ENCODE measurements at regions not wholly inside any gene's neighbourhood (a gene's known extent, or its start where the extent isn't known, plus 50 kb on each side); places are given as distances from the start of the nearest gene placed in this dataset.

- Histone ChIP-seq H3K27me3 (replicated peaks; ENCODE audit: insufficient read depth, low read length) (no peaks in the 10 kb centered on the region), H3K9me2 (replicated peaks; ENCODE audit: insufficient read depth, low read length) (no peaks in the 10 kb centered on the region), H3K9ac (ENCODE audit: low read length) (no peak overlapping the region), H3K4me1 (ENCODE audit: low read length) (no peaks in the 10 kb centered on the region), H4K20me1 (ENCODE audit: insufficient read depth, low read length) (no peaks in the 10 kb centered on the region), H3K4me3 (ENCODE audit: low read length) (no peak overlapping the region), H3K79me2 (ENCODE audit: low read length) (no peaks in the 10 kb centered on the region), H3F3A (ENCODE audit: insufficient read depth, low read length) (no peaks in the 10 kb centered on the region), H2AFZ (ENCODE audit: low read length) (no peak overlapping the region), H3K36me3 (replicated peaks; ENCODE audit: insufficient read depth, low read length) (no peaks in the 10 kb centered on the region), H3K27ac (ENCODE audit: low read length) (no peak overlapping the region), H3K9me3 (replicated peaks; ENCODE audit: insufficient read depth, low read length) (no peaks in the 10 kb centered on the region), H3K4me2 (ENCODE audit: low read depth, low read length) (no peak overlapping the region)
- TF ChIP-seq CTCF (IDR thresholded peaks at IDR 0.05; ENCODE audit: low read length) (no peak), EZH2phosphoT487 (IDR thresholded peaks at IDR 0.05; ENCODE audit: low read length) (no peak), EZH2 (optimal IDR thresholded peaks at IDR 0.05; ENCODE audit: low read depth, low read length) (no peak)
- no peak for DNase-seq
Measured at GRCh38 chr15:47541562-47541961, 175.7 kb upstream of the SEMA6D start.

- H2AFZ ChIP-seq (ENCODE audit: low read length): no peak overlapping the region
- no peaks in the 10 kb centered on the region for H4K20me1 ChIP-seq (ENCODE audit: insufficient read depth, low read length)
- H3K4me1 ChIP-seq (ENCODE audit: low read length): no peaks in the 10 kb centered on the region
- H3K9me3 ChIP-seq (replicated peaks; ENCODE audit: insufficient read depth, low read length): no peaks in the 10 kb centered on the region
- no peak for TF ChIP-seq EZH2phosphoT487 (IDR thresholded peaks at IDR 0.05; ENCODE audit: low read length)
- no peak for TF ChIP-seq EZH2 (optimal IDR thresholded peaks at IDR 0.05; ENCODE audit: low read depth, low read length)
- TF ChIP-seq CTCF (IDR thresholded peaks at IDR 0.05; ENCODE audit: low read length): no peak
- H3K36me3 ChIP-seq (replicated peaks; ENCODE audit: insufficient read depth, low read length): no peaks in the 10 kb centered on the region
- H3K79me2 ChIP-seq (ENCODE audit: low read length): no peaks in the 10 kb centered on the region
- no peaks in the 10 kb centered on the region for H3F3A ChIP-seq (ENCODE audit: insufficient read depth, low read length)
- no peaks in the 10 kb centered on the region for H3K9me2 ChIP-seq (replicated peaks; ENCODE audit: insufficient read depth, low read length)
- H3K27ac ChIP-seq (ENCODE audit: low read length): no peak overlapping the region
- DNase-seq: no peak
- H3K9ac ChIP-seq (ENCODE audit: low read length): no peak overlapping the region
- H3K4me2 ChIP-seq (ENCODE audit: low read depth, low read length): no peak overlapping the region
- H3K27me3 ChIP-seq (replicated peaks; ENCODE audit: insufficient read depth, low read length): no peaks in the 10 kb centered on the region
- H3K4me3 ChIP-seq (ENCODE audit: low read length): no peak overlapping the region
Measured at GRCh38 chr15:47542312-47542989, 174.9 kb upstream of the SEMA6D start.

GRCh38 chr15:47548231-47548630 is 169.1 kb upstream of the SEMA6D start:
- Histone ChIP-seq H4K20me1 (ENCODE audit: insufficient read depth, low read length) (no peaks in the 10 kb centered on the region), H3K4me1 (ENCODE audit: low read length) (no peaks in the 10 kb centered on the region), H3K36me3 (replicated peaks; ENCODE audit: insufficient read depth, low read length) (no peaks in the 10 kb centered on the region), H3K4me3 (ENCODE audit: low read length) (no peak overlapping the region), H3K9me3 (replicated peaks; ENCODE audit: insufficient read depth, low read length) (no peaks in the 10 kb centered on the region), H3K4me2 (ENCODE audit: low read depth, low read length) (no peak overlapping the region), H3K27ac (ENCODE audit: low read length) (no peak overlapping the region), H3K27me3 (replicated peaks; ENCODE audit: insufficient read depth, low read length) (no peaks in the 10 kb centered on the region), H3K9ac (ENCODE audit: low read length) (no peak overlapping the region), H3F3A (ENCODE audit: insufficient read depth, low read length) (no peaks in the 10 kb centered on the region), H3K79me2 (ENCODE audit: low read length) (no peaks in the 10 kb centered on the region), H2AFZ (ENCODE audit: low read length) (no peak overlapping the region), H3K9me2 (replicated peaks; ENCODE audit: insufficient read depth, low read length) (no peaks in the 10 kb centered on the region)
- no peak for TF ChIP-seq CTCF (IDR thresholded peaks at IDR 0.05; ENCODE audit: low read length)
- TF ChIP-seq EZH2 (optimal IDR thresholded peaks at IDR 0.05; ENCODE audit: low read depth, low read length): no peak
- TF ChIP-seq EZH2phosphoT487 (IDR thresholded peaks at IDR 0.05; ENCODE audit: low read length): no peak
- no peak for DNase-seq

All from MM.1S (cell line).